ENCODE measurements at regions not wholly inside any gene's neighbourhood (a gene's known extent, or its start where the extent isn't known, plus 50 kb on each side); places are given as distances from the start of the nearest gene placed in this dataset.

GRCh38 chr16:85522308-85522841 is 90.7 kb upstream of the GSE1 start:
- DNase-seq (ENCODE audit: low read depth) = no peak
- TF ChIP-seq CTCF (IDR thresholded peaks at IDR 0.05; ENCODE audit: insufficient read depth, low read length) = no peak
- no peak overlapping the region for H3K4me3 ChIP-seq (ENCODE audit: low read depth, low read length)

GRCh38 chr16:85522842-85523601 is 90.1 kb upstream of the GSE1 start:
- DNase-seq (ENCODE audit: low read depth) = peak; percentile 64
- TF ChIP-seq CTCF (IDR thresholded peaks at IDR 0.05; ENCODE audit: insufficient read depth, low read length) = no peak
- no peak overlapping the region for H3K4me3 ChIP-seq (ENCODE audit: low read depth, low read length)

- no peak for TF ChIP-seq CTCF (IDR thresholded peaks at IDR 0.05; ENCODE audit: insufficient read depth, low read length)
- no peak for DNase-seq (ENCODE audit: low read depth)
- H3K4me3 ChIP-seq (ENCODE audit: low read depth, low read length) = no peak overlapping the region
These were observed 89.3 kb upstream of the GSE1 start for GRCh38 chr16:85523602-85524364.

GRCh38 chr16:85524365-85524629 is 88.8 kb upstream of the GSE1 start:
- no peak for DNase-seq (ENCODE audit: low read depth)
- no peak overlapping the region for H3K4me3 ChIP-seq (ENCODE audit: low read depth, low read length)
- no peak for TF ChIP-seq CTCF (IDR thresholded peaks at IDR 0.05; ENCODE audit: insufficient read depth, low read length)

GRCh38 chr16:85524630-85525419 is 88.3 kb upstream of the GSE1 start:
- DNase-seq (ENCODE audit: low read depth) = peak; percentile 17
- no peak for TF ChIP-seq CTCF (IDR thresholded peaks at IDR 0.05; ENCODE audit: insufficient read depth, low read length)
- no peak overlapping the region for H3K4me3 ChIP-seq (ENCODE audit: low read depth, low read length)

GRCh38 chr16:85525420-85526184 is 87.5 kb upstream of the GSE1 start:
- no peak for DNase-seq (ENCODE audit: low read depth)
- no peak for TF ChIP-seq CTCF (IDR thresholded peaks at IDR 0.05; ENCODE audit: insufficient read depth, low read length)
- H3K4me3 ChIP-seq (ENCODE audit: low read depth, low read length) = no peak overlapping the region

Data from fibroblast of the aortic adventitia (primary cell).